NCI-H748 (cell line): ENCODE measurements at regions not wholly inside any gene's neighbourhood (a gene's known extent, or its start where the extent isn't known, plus 50 kb on each side); places are given as distances from the start of the nearest gene placed in this dataset.

ENCODE experiments used
- DNase-seq: peaks from one replicate; lab custom pipeline; 2025; ENCODE audit not compliant: unreplicated experiment; lab: John Stamatoyannopoulos, UW

- DNase-seq: no peak
Measured at GRCh38 chr7:45450571-45451204, 123.5 kb upstream of the ADCY1 start.

GRCh38 chr7:45451342-45452035, 122.7 kb upstream of the ADCY1 start:
- no peak for DNase-seq

GRCh38 chr7:45454771-45455170, 119.4 kb upstream of the ADCY1 start:
- DNase-seq: no peak

- DNase-seq: no peak
Measured at GRCh38 chr7:45455662-45456061, 118.5 kb upstream of the ADCY1 start.

GRCh38 chr7:45456105-45456504, 118.1 kb upstream of the ADCY1 start:
- no peak for DNase-seq

GRCh38 chr7:45456747-45457524, 117.2 kb upstream of the ADCY1 start:
- DNase-seq: no peak

- peak; percentile 90 for DNase-seq
Measured at GRCh38 chr7:45457591-45457990, 116.6 kb upstream of the ADCY1 start.

- peak; percentile 96 for DNase-seq
Measured at GRCh38 chr7:45459476-45459875, 114.7 kb upstream of the ADCY1 start.

GRCh38 chr7:45460379-45460778, 113.8 kb upstream of the ADCY1 start:
- DNase-seq: no peak

- DNase-seq: no peak
Measured at GRCh38 chr7:45461026-45461425, 113.1 kb upstream of the ADCY1 start.

- no peak for DNase-seq
Measured at GRCh38 chr7:45469103-45469502, 105.1 kb upstream of the ADCY1 start.

GRCh38 chr7:45470031-45470430, 104.1 kb upstream of the ADCY1 start:
- no peak for DNase-seq

- DNase-seq: no peak
Measured at GRCh38 chr7:45479781-45480180, 94.4 kb upstream of the ADCY1 start.

GRCh38 chr7:45482451-45482850, 91.7 kb upstream of the ADCY1 start:
- no peak for DNase-seq

- no peak for DNase-seq
Measured at GRCh38 chr7:45484094-45484493, 90.1 kb upstream of the ADCY1 start.

GRCh38 chr7:45486575-45486974, 87.6 kb upstream of the ADCY1 start:
- no peak for DNase-seq

- DNase-seq: no peak
Measured at GRCh38 chr7:45494885-45495284, 79.3 kb upstream of the ADCY1 start.

- no peak for DNase-seq
Measured at GRCh38 chr7:45495618-45496017, 78.5 kb upstream of the ADCY1 start.

- no peak for DNase-seq
Measured at GRCh38 chr7:45500257-45500656, 73.9 kb upstream of the ADCY1 start.

- DNase-seq: no peak
Measured at GRCh38 chr7:45501791-45502190, 72.4 kb upstream of the ADCY1 start.

- DNase-seq: no peak
Measured at GRCh38 chr7:45506059-45506458, 68.1 kb upstream of the ADCY1 start.

GRCh38 chr7:45509222-45509621, 64.9 kb upstream of the ADCY1 start:
- DNase-seq: no peak
